ENCODE measurements at regions not wholly inside any gene's neighbourhood (a gene's known extent, or its start where the extent isn't known, plus 50 kb on each side); places are given as distances from the start of the nearest gene placed in this dataset.

GRCh38 chr6:73941892-73942291, 245.9 kb downstream of the CD109 start (continued):
- TF ChIP-seq ZNF462 (CRISPR knock-in tag; IDR thresholded peaks at IDR 0.05) (no peak), REST (IDR thresholded peaks at IDR 0.05; ENCODE audit: unreplicated experiment) (no peak), ZNF331 (CRISPR knock-in tag; IDR thresholded peaks at IDR 0.05; ENCODE audit: low read depth) (no peak)

- H3K36me3 Mint-ChIP-seq (ENCODE audit: low read depth): peaks cover 4% of the 10 kb centered on the region; the same call in 1 of the 3 replicates
- no peak overlapping the region for H3K4me2 ChIP-seq
- ATAC-seq: no peak
- TF ChIP-seq ZNF331 (CRISPR knock-in tag; IDR thresholded peaks at IDR 0.05; ENCODE audit: low read depth): no peak
- TF ChIP-seq JUNB (IDR thresholded peaks at IDR 0.05; ENCODE audit: unreplicated experiment): no peak
- TF ChIP-seq CTCF (conservative IDR thresholded peaks at IDR 0.05; ENCODE audit: low read depth in 2 of 2): no peak
- TF ChIP-seq ETS1 (IDR thresholded peaks at IDR 0.05): no peak
- no peak for TF ChIP-seq NANOG (IDR thresholded peaks at IDR 0.05; ENCODE audit: borderline replicate concordance)
- TF ChIP-seq ZNF114 (CRISPR knock-in tag; IDR thresholded peaks at IDR 0.05): no peak
- TF ChIP-seq CREB1 (CRISPR knock-in tag; IDR thresholded peaks at IDR 0.05; ENCODE audit: low read depth): no peak
- TF ChIP-seq POLR2AphosphoS5 (IDR thresholded peaks at IDR 0.05; ENCODE audit: low read depth): no peak
Observed at GRCh38 chr6:73937805-73938204, 241.8 kb downstream of the CD109 start.

More at GRCh38 chr6:73937805-73938204, 241.8 kb downstream of the CD109 start:
- H3K4me1 ChIP-seq (ENCODE audit: insufficient read depth): no peaks in the 10 kb centered on the region
- H3K27ac ChIP-seq (ENCODE audit: low read depth): no peak overlapping the region
- no peaks in the 10 kb centered on the region for H3K9me2 ChIP-seq (ENCODE audit: insufficient read depth)
- H3K4me1 Mint-ChIP-seq: no peaks in the 10 kb centered on the region
- no peaks in the 10 kb centered on the region for H3K27me3 ChIP-seq (ENCODE audit: insufficient read depth)
- H3K79me2 ChIP-seq (replicated peaks; ENCODE audit: insufficient read depth): no peaks in the 10 kb centered on the region
- H3K9me3 Mint-ChIP-seq: peaks cover 6% of the 10 kb centered on the region; the same call in 2 of the 3 replicates
- H3K4me3 Mint-ChIP-seq: no peak overlapping the region
- DNase-seq (ENCODE audit: low spot score): no peak
- no peak overlapping the region for H3K27ac Mint-ChIP-seq
- H3K27me3 Mint-ChIP-seq (ENCODE audit: insufficient read depth, low read depth, poor library complexity): peaks cover 3% of the 10 kb centered on the region
- H3K36me3 ChIP-seq (ENCODE audit: insufficient read depth): no peaks in the 10 kb centered on the region
- no peak overlapping the region for H2AFZ ChIP-seq
- no peak overlapping the region for H3K4me3 ChIP-seq
- no peaks in the 10 kb centered on the region for H4K20me1 ChIP-seq (replicated peaks; ENCODE audit: insufficient read depth)
- H3F3A ChIP-seq (replicated peaks; ENCODE audit: low read depth): no peaks in the 10 kb centered on the region

All from GM23338 (cell line).